ENCODE measurements at regions not wholly inside any gene's neighbourhood (a gene's known extent, or its start where the extent isn't known, plus 50 kb on each side); places are given as distances from the start of the nearest gene placed in this dataset.
"Not testable (repeated sequence)": the region's sequence is repeated elsewhere in the genome, so short reads cannot be mapped to it uniquely, and the experiment has no call there.

- Histone ChIP-seq H3K79me2 (ENCODE audit: low read length) (no peaks in the 10 kb centered on the region), H2AFZ (ENCODE audit: low read depth, low read length) (no peak overlapping the region), H3K4me3 (ENCODE audit: low read length) (no peak overlapping the region), H3K9me3 (ENCODE audit: insufficient read depth, low read length) (no peaks in the 10 kb centered on the region), H3K4me1 (ENCODE audit: low read length) (no peaks in the 10 kb centered on the region), H3K36me3 (replicated peaks; ENCODE audit: low read depth, low read length) (no peaks in the 10 kb centered on the region), H3K4me2 (ENCODE audit: low read length) (no peak overlapping the region), H3K27me3 (ENCODE audit: low read depth, low read length) (no peaks in the 10 kb centered on the region), H3K9ac (ENCODE audit: low read length) (no peak overlapping the region), H3K27ac (ENCODE audit: low read length) (no peak overlapping the region), H4K20me1 (ENCODE audit: insufficient read depth, low read length) (no peaks in the 10 kb centered on the region)
- TF ChIP-seq EZH2phosphoT487 (IDR thresholded peaks at IDR 0.05; ENCODE audit: low read depth) = no peak
- TF ChIP-seq, protein P1, sequence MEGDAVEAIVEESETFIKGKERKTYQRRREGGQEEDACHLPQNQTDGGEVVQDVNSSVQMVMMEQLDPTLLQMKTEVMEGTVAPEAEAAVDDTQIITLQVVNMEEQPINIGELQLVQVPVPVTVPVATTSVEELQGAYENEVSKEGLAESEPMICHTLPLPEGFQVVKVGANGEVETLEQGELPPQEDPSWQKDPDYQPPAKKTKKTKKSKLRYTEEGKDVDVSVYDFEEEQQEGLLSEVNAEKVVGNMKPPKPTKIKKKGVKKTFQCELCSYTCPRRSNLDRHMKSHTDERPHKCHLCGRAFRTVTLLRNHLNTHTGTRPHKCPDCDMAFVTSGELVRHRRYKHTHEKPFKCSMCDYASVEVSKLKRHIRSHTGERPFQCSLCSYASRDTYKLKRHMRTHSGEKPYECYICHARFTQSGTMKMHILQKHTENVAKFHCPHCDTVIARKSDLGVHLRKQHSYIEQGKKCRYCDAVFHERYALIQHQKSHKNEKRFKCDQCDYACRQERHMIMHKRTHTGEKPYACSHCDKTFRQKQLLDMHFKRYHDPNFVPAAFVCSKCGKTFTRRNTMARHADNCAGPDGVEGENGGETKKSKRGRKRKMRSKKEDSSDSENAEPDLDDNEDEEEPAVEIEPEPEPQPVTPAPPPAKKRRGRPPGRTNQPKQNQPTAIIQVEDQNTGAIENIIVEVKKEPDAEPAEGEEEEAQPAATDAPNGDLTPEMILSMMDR (IDR thresholded peaks at IDR 0.05; ENCODE audit: low read depth, low read length) = no peak
These were observed 154.2 kb upstream of the MINDY3 start for GRCh38 chr10:16014469-16014868.

DNA sequence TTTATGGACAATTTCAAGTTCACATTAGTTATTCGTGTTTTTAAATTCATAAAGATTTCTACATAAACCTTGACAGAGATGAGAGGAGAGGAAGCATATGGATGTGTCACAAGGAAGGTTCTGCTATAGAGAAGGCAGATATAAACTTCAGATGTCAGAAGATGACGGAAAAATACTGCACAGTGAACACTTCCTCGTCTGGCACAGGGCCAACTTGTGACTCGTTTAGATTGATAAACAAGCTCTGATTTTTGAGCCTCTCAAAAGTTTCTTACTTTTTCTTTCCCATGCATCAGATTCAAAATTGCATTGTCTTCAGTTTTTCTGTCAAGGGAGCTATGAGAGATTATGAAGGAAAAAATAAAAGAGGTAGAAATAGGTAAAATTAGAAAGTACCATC lies 156.4 kb upstream of the MINDY3 start:
- no peaks in the 10 kb centered on the region for H3K9me3 ChIP-seq (ENCODE audit: insufficient read depth, low read length)
- no peaks in the 10 kb centered on the region for H3K36me3 ChIP-seq (replicated peaks; ENCODE audit: low read depth, low read length)
- no peaks in the 10 kb centered on the region for H4K20me1 ChIP-seq (ENCODE audit: insufficient read depth, low read length)
- no peaks in the 10 kb centered on the region for H3K4me1 ChIP-seq (ENCODE audit: low read length)
- H2AFZ ChIP-seq (ENCODE audit: low read depth, low read length) = no peak overlapping the region
- no peaks in the 10 kb centered on the region for H3K79me2 ChIP-seq (ENCODE audit: low read length)
- no peak overlapping the region for H3K27ac ChIP-seq (ENCODE audit: low read length)
- no peaks in the 10 kb centered on the region for H3K27me3 ChIP-seq (ENCODE audit: low read depth, low read length)
- no peak overlapping the region for H3K9ac ChIP-seq (ENCODE audit: low read length)
- TF ChIP-seq, protein P1 (IDR thresholded peaks at IDR 0.05; ENCODE audit: low read depth, low read length) = no peak
- no peak for TF ChIP-seq EZH2phosphoT487 (IDR thresholded peaks at IDR 0.05; ENCODE audit: low read depth)
- H3K4me3 ChIP-seq (ENCODE audit: low read length) = no peak overlapping the region
- no peak overlapping the region for H3K4me2 ChIP-seq (ENCODE audit: low read length)

GRCh38 chr10:16020836-16021235 lies 160.5 kb upstream of the MINDY3 start:
- H3K4me1 ChIP-seq (ENCODE audit: low read length) = no peaks in the 10 kb centered on the region
- no peak for TF ChIP-seq EZH2phosphoT487 (IDR thresholded peaks at IDR 0.05; ENCODE audit: low read depth)
- TF ChIP-seq, protein P1 (IDR thresholded peaks at IDR 0.05; ENCODE audit: low read depth, low read length) = no peak
- H3K27ac ChIP-seq (ENCODE audit: low read length) = no peak overlapping the region
- no peak overlapping the region for H3K9ac ChIP-seq (ENCODE audit: low read length)
- H2AFZ ChIP-seq (ENCODE audit: low read depth, low read length) = no peak overlapping the region
- no peaks in the 10 kb centered on the region for H3K79me2 ChIP-seq (ENCODE audit: low read length)
- H3K27me3 ChIP-seq (ENCODE audit: low read depth, low read length) = no peaks in the 10 kb centered on the region
- H3K4me3 ChIP-seq (ENCODE audit: low read length) = no peak overlapping the region
- H3K9me3 ChIP-seq (ENCODE audit: insufficient read depth, low read length) = no peaks in the 10 kb centered on the region
- no peak overlapping the region for H3K4me2 ChIP-seq (ENCODE audit: low read length)
- no peaks in the 10 kb centered on the region for H4K20me1 ChIP-seq (ENCODE audit: insufficient read depth, low read length)
- H3K36me3 ChIP-seq (replicated peaks; ENCODE audit: low read depth, low read length) = no peaks in the 10 kb centered on the region

DNA sequence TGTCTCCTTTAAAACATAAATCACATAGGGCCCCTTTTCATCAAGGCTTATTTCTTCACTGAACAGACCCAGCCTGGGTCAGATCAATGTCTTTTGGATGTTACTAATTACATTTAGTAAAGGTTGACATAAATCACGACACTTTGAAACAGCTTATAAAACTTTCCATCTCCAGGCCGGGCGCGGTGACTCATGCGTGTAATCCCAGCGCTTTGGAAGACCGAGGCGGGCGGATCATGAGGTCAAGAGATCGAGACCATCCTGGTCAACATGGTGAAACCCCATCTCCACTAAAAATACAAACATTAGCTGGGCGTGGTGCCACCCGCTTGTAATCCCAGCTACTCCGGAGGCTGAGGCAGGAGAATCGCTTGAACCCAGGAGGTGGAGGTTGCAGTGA lies 166.5 kb upstream of the MINDY3 start:
- H3K4me2 ChIP-seq (ENCODE audit: low read length); H3K4me3 ChIP-seq (ENCODE audit: low read length); H3K36me3 ChIP-seq (replicated peaks; ENCODE audit: low read depth, low read length); H3K27me3 ChIP-seq (ENCODE audit: low read depth, low read length); H3K27ac ChIP-seq (ENCODE audit: low read length); H3K9me3 ChIP-seq (ENCODE audit: insufficient read depth, low read length); H3K9ac ChIP-seq (ENCODE audit: low read length); H3K4me1 ChIP-seq (ENCODE audit: low read length); H3K79me2 ChIP-seq (ENCODE audit: low read length); H4K20me1 ChIP-seq (ENCODE audit: insufficient read depth, low read length); H2AFZ ChIP-seq (ENCODE audit: low read depth, low read length): not testable (repeated sequence)

GRCh38 chr10:16030562-16030961 lies 170.3 kb upstream of the MINDY3 start:
- Histone ChIP-seq H3K4me3 (ENCODE audit: low read length) (no peak overlapping the region), H3K36me3 (replicated peaks; ENCODE audit: low read depth, low read length) (no peaks in the 10 kb centered on the region), H3K79me2 (ENCODE audit: low read length) (no peaks in the 10 kb centered on the region), H3K27ac (ENCODE audit: low read length) (no peak overlapping the region), H3K4me1 (ENCODE audit: low read length) (peaks cover 14% of the 10 kb centered on the region), H4K20me1 (ENCODE audit: insufficient read depth, low read length) (no peaks in the 10 kb centered on the region), H3K4me2 (ENCODE audit: low read length) (no peak overlapping the region), H3K9ac (ENCODE audit: low read length) (no peak overlapping the region), H2AFZ (ENCODE audit: low read depth, low read length) (no peak overlapping the region), H3K9me3 (ENCODE audit: insufficient read depth, low read length) (no peaks in the 10 kb centered on the region), H3K27me3 (ENCODE audit: low read depth, low read length) (no peaks in the 10 kb centered on the region)
- no peak for TF ChIP-seq EZH2phosphoT487 (IDR thresholded peaks at IDR 0.05; ENCODE audit: low read depth)
- TF ChIP-seq, protein P1 (IDR thresholded peaks at IDR 0.05; ENCODE audit: low read depth, low read length) = no peak

Measured in OCI-LY3 (cell line).